ENCODE measurements at regions not wholly inside any gene's neighbourhood (a gene's known extent, or its start where the extent isn't known, plus 50 kb on each side); places are given as distances from the start of the nearest gene placed in this dataset.

DNA sequence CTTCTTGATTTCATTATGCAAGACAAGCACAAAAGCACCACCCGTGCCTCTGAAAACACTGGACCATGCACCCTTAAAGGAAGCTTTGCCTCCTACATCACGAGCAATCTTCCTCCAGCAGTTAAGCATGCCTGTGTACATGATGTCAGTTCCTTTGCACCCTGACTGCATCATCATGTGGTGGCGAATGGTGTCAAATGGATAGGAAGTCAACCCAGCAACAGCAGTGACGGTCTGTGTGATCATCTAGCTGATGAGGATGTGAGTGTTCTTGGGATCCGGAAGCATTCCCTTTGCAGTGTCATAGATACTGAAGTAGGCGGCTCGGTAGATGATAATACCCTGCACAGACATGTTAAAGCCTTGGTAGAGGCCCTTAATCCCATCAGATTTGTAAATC is 240.7 kb upstream of the FAM98A start:
- Histone ChIP-seq H3K9me3 (no peaks in the 10 kb centered on the region), H3K27ac (no peak overlapping the region), H3K4me3 (no peak overlapping the region), H3K4me1 (no peaks in the 10 kb centered on the region), H3K27me3 (no peaks in the 10 kb centered on the region), H3K36me3 (no peaks in the 10 kb centered on the region)
- TF ChIP-seq, protein P1, sequence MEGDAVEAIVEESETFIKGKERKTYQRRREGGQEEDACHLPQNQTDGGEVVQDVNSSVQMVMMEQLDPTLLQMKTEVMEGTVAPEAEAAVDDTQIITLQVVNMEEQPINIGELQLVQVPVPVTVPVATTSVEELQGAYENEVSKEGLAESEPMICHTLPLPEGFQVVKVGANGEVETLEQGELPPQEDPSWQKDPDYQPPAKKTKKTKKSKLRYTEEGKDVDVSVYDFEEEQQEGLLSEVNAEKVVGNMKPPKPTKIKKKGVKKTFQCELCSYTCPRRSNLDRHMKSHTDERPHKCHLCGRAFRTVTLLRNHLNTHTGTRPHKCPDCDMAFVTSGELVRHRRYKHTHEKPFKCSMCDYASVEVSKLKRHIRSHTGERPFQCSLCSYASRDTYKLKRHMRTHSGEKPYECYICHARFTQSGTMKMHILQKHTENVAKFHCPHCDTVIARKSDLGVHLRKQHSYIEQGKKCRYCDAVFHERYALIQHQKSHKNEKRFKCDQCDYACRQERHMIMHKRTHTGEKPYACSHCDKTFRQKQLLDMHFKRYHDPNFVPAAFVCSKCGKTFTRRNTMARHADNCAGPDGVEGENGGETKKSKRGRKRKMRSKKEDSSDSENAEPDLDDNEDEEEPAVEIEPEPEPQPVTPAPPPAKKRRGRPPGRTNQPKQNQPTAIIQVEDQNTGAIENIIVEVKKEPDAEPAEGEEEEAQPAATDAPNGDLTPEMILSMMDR (IDR thresholded peaks at IDR 0.05) = no peak
- TF ChIP-seq POLR2A (IDR thresholded peaks at IDR 0.05) = no peak
- intact Hi-C loops (cut with DNase I; ENCODE audit: low total_unique reads) = no loop called here
- no peak for DNase-seq

DNA sequence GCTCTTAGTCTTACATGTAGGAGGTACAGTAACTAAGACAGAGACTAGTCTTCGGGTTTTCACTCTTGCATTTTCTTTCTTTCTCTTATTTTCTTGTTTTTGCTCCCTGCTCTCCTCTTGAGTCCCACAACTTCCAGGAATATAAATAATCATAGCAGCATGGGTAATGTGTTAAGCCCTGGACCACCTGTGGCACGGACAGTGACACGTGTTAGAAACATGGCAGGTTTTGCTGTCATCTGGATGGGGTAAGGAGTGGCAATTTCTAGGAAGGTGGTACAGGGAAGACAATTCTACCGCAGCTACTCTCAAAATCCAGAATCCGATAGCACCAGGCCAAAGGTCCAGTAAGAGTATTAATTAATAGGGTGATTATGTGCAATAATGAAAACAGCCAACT is 237.5 kb upstream of the FAM98A start:
- intact Hi-C loops (cut with DNase I; ENCODE audit: low total_unique reads) = no loop called here

DNA sequence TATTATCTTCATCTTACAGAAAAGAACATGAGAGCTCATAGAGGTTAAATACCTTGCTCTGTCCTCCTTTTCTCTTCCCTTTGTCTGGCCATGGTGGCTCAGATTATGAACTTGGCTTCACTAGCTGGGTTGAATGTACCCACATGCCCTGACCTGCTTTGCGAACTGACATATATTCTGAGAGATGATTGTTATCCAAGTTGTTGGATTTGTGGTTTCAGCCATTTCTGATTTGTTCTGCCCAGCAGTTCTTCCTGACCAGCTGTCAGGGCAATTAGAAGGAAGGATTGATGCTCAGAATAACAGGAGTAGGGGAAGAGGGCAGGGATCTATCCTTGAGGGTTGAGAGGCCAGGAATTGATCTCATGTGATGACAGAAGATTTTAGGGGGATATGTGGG is 236.8 kb upstream of the FAM98A start:
- Histone ChIP-seq H3K27ac (no peak overlapping the region), H3K9me3 (no peaks in the 10 kb centered on the region), H3K27me3 (no peaks in the 10 kb centered on the region), H3K4me1 (no peaks in the 10 kb centered on the region), H3K4me3 (no peak overlapping the region), H3K36me3 (no peaks in the 10 kb centered on the region)
- intact Hi-C loops (cut with DNase I; ENCODE audit: low total_unique reads) = no loop called here
- TF ChIP-seq, protein P1 (IDR thresholded peaks at IDR 0.05) = no peak
- TF ChIP-seq POLR2A (IDR thresholded peaks at IDR 0.05) = no peak
- no peak for DNase-seq

More for the DNA sequence above, 237.5 kb upstream of the FAM98A start:
- no peak for DNase-seq
- no peaks in the 10 kb centered on the region for H3K36me3 ChIP-seq
- H3K4me1 ChIP-seq = no peaks in the 10 kb centered on the region
- no peaks in the 10 kb centered on the region for H3K9me3 ChIP-seq
- H3K4me3 ChIP-seq = no peak overlapping the region
- H3K27ac ChIP-seq = no peak overlapping the region
- TF ChIP-seq, protein P1 (IDR thresholded peaks at IDR 0.05) = no peak
- no peak for TF ChIP-seq POLR2A (IDR thresholded peaks at IDR 0.05)
- H3K27me3 ChIP-seq = no peaks in the 10 kb centered on the region

DNA sequence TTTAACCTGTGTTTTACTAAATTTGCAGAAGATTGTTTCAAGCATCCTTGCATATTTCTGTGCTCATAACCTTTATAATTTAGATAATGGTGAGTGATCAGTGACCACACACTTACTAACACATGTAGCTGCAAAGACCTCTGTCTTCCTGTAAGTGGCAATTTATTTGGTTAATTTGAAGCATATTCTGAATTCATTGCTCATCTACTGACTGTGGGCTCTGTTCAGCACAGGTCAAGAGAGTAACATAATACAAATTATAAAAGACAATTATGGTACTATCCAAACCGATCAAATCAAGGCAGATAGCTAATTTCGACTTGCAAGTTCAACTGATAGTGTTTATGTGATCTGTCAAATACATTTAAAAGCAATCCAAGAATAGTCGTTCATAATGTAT is 223.9 kb upstream of the FAM98A start:
- intact Hi-C loops (cut with DNase I; ENCODE audit: low total_unique reads) = no loop called here
- Histone ChIP-seq H3K4me3 (no peak overlapping the region), H3K4me1 (no peaks in the 10 kb centered on the region), H3K27me3 (no peaks in the 10 kb centered on the region), H3K9me3 (no peaks in the 10 kb centered on the region), H3K27ac (no peak overlapping the region), H3K36me3 (no peaks in the 10 kb centered on the region)
- no peak for TF ChIP-seq POLR2A (IDR thresholded peaks at IDR 0.05)
- TF ChIP-seq, protein P1 (IDR thresholded peaks at IDR 0.05) = no peak
- no peak for DNase-seq

DNA sequence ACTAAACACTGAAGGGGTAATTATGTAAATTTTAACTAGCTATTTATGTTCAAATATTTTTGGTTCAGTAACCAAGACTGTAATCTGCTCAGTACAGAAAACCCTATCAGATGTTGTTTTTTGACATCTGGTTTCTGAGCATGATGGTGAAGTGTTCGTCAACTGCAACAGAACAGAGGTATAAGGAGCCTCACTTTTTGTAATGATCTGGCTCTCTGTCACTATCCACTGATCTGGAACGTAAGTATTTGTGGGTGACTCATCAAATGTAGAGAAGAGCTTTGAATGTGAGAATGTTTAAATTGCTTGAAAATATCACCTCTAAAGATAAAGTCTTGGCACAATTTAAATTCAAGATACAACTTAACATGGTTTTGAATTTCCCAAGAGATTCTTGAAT is 213.6 kb upstream of the FAM98A start:
- no peak overlapping the region for H3K27ac ChIP-seq
- no peak for DNase-seq
- no peaks in the 10 kb centered on the region for H3K27me3 ChIP-seq
- intact Hi-C loops (cut with DNase I; ENCODE audit: low total_unique reads) = no loop called here
- H3K4me3 ChIP-seq = no peak overlapping the region
- H3K36me3 ChIP-seq = no peaks in the 10 kb centered on the region
- no peaks in the 10 kb centered on the region for H3K9me3 ChIP-seq
- no peak for TF ChIP-seq POLR2A (IDR thresholded peaks at IDR 0.05)
- TF ChIP-seq, protein P1 (IDR thresholded peaks at IDR 0.05) = no peak
- no peaks in the 10 kb centered on the region for H3K4me1 ChIP-seq

Data from uterus (tissue), 3 donors.